Astrocyte of the spinal cord (primary cell): ENCODE measurements at regions not wholly inside any gene's neighbourhood (a gene's known extent, or its start where the extent isn't known, plus 50 kb on each side); places are given as distances from the start of the nearest gene placed in this dataset.

Experiments
- DNase-seq: peaks from one replicate; pipeline ENCODE4 v3.0.0; 2011; ENCODE audit warnings: low read depth, low spot score
- H3K4me3 ChIP-seq: 2 replicates; pipeline ENCODE4 v1.5.1; 2011; ENCODE audit warnings: low read depth, mild to moderate bottlenecking, low read length, moderate library complexity
- in situ Hi-C: cut with HindIII; loops from 2 replicates; pipeline ENCODE4 v1.10.0; 2017; ENCODE audit warnings: low sequenced_read_pairs
- TF ChIP-seq, protein P1 (sequence below): IDR thresholded peaks from 2 replicates; pipeline ENCODE4 v1.5.1; 2012; ENCODE audit warnings: low read depth, mild to moderate bottlenecking, low read length, inconsistent platforms

DNA sequence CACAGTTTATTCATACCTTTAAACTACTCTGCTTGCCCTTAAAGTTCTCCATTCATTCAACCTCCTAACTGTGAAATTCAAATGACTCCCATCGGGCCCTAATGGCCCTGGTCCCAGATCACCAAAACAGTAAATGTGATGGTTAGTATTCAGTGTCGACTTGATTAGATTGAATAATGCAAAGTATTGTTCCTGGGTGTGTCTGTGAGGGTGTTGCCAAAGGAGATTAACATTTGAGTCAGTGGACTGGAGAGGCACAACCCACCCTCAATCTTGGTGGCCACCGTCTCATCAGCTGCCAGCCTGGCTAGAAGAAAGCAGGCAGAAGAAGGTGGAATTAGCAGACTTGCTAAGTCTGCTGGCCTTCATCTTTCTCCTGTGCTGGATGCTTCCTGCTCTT lies 80.1 kb upstream of the PLXNA4 start:
- in situ Hi-C loops: no loop called here
- no peak overlapping the region for H3K4me3 ChIP-seq
- TF ChIP-seq, protein P1, sequence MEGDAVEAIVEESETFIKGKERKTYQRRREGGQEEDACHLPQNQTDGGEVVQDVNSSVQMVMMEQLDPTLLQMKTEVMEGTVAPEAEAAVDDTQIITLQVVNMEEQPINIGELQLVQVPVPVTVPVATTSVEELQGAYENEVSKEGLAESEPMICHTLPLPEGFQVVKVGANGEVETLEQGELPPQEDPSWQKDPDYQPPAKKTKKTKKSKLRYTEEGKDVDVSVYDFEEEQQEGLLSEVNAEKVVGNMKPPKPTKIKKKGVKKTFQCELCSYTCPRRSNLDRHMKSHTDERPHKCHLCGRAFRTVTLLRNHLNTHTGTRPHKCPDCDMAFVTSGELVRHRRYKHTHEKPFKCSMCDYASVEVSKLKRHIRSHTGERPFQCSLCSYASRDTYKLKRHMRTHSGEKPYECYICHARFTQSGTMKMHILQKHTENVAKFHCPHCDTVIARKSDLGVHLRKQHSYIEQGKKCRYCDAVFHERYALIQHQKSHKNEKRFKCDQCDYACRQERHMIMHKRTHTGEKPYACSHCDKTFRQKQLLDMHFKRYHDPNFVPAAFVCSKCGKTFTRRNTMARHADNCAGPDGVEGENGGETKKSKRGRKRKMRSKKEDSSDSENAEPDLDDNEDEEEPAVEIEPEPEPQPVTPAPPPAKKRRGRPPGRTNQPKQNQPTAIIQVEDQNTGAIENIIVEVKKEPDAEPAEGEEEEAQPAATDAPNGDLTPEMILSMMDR: no peak
- no peak for DNase-seq

- TF ChIP-seq, protein P1: no peak
- H3K4me3 ChIP-seq: no peak overlapping the region
- in situ Hi-C loops: no loop called here
- DNase-seq: peak; percentile 58
Observed at GRCh38 chr7:132655131-132655727, 79.0 kb upstream of the PLXNA4 start.

DNA sequence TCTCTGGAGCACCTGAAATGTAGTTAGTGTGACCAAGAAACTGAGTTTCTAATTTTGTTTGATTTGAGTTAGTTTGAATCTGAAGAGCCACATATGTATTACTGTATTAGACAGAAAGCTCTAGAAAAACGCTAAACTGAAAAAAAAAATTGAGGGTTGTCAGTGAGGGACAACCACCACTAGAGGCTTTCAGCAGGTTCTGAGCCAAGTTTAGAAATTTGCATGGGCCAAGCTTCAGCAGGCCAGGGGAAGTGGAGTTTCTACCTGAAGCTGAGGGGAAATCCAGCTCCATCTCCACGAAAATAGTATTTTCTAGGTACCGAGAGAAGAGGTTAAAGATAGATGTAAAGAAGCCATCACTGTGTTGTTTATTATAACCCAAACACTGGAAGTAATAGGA lies 77.9 kb upstream of the PLXNA4 start:
- in situ Hi-C loops: no loop called here
- TF ChIP-seq, protein P1: peak; percentile 56
- no peak overlapping the region for H3K4me3 ChIP-seq
- DNase-seq: peak; percentile 20

- DNase-seq: no peak
- in situ Hi-C loops: no loop called here
- TF ChIP-seq, protein P1: no peak
- H3K4me3 ChIP-seq: no peak overlapping the region
Observed at GRCh38 chr7:132653366-132653930, 77.2 kb upstream of the PLXNA4 start.

- in situ Hi-C loops: no loop called here
- no peak overlapping the region for H3K4me3 ChIP-seq
- no peak for DNase-seq
- TF ChIP-seq, protein P1: no peak
Observed at GRCh38 chr7:132652507-132652906, 76.2 kb upstream of the PLXNA4 start.

- H3K4me3 ChIP-seq: no peak overlapping the region
- TF ChIP-seq, protein P1: no peak
- in situ Hi-C loops: no loop called here
- peak; percentile 70 for DNase-seq
Observed at GRCh38 chr7:132650498-132650897, 74.2 kb upstream of the PLXNA4 start.
